Testis (tissue), 2 donors: ENCODE measurements at regions not wholly inside any gene's neighbourhood (a gene's known extent, or its start where the extent isn't known, plus 50 kb on each side); places are given as distances from the start of the nearest gene placed in this dataset.

ENCODE experiments used
- DNase-seq: peaks from one replicate; pipeline ENCODE4 v3.0.0-alpha.2; 2019
- H3K27ac ChIP-seq, 2 donors: fragments of 200-600 bp; sonication (generic); one replicate each; pipeline ENCODE4 v1.5.1; 2019
- H3K27me3 ChIP-seq: fragments of 200-600 bp; sonication (generic); one replicate; pipeline ENCODE4 v1.5.1; 2019
- H3K36me3 ChIP-seq: fragments of 200-600 bp; sonication (generic); one replicate; pipeline ENCODE4 v1.5.1; 2017; ENCODE audit warnings: low read depth; ENCODE audit errors: missing control alignments
- H3K4me1 ChIP-seq: fragments of 200-600 bp; sonication (generic); one replicate; pipeline ENCODE4 v1.5.1; 2019
- H3K4me3 ChIP-seq, 2 donors: fragments of 200-600 bp; sonication (generic); one replicate each; pipeline ENCODE4 v1.5.1; 2017 to 2019
- H3K9me3 ChIP-seq: fragments of 200-600 bp; sonication (generic); one replicate; pipeline ENCODE4 v1.5.1; 2017
- POLR2A ChIP-seq: fragments of 450-650 bp; IDR thresholded peaks from one replicate; pipeline ENCODE4 v1.6.1; 2017; ENCODE audit warnings: antibody characterized with exemption, mild to moderate bottlenecking, moderate library complexity
- WGBS, 2 donors: methylation state at CpG; one replicate each; pipeline ENCODE4 v1.1.5; 2018; 5-methylcytosine and 5-hydroxymethylcytosine counted together
- intact Hi-C: fragments of 100-400 bp; cut with DNase I; formaldehyde crosslinking; loops from one replicate; pipeline ENCODE4 v1.15.1; 2023; ENCODE audit warnings: low total_unique reads
- TF ChIP-seq, protein P1 (sequence below), 3 experiments: fragments of 450-650 bp in 2 of 3; fragments of 200-600 bp in 1 of 3; sonication (generic) in 1 of 3; IDR thresholded peaks; one replicate each; pipeline ENCODE4 v1.5.1; 2016 to 2019; ENCODE audit warnings: antibody characterized with exemption in 3 of 3, mild to moderate bottlenecking in 2 of 3, moderate library complexity in 1 of 3

- DNase-seq, result no peak
- H3K4me1 ChIP-seq, result peaks cover 33% of the 10 kb centered on the region
Observed at GRCh38 chr15:72995849-72996248, 56.4 kb upstream of the NEO1 start.

DNA sequence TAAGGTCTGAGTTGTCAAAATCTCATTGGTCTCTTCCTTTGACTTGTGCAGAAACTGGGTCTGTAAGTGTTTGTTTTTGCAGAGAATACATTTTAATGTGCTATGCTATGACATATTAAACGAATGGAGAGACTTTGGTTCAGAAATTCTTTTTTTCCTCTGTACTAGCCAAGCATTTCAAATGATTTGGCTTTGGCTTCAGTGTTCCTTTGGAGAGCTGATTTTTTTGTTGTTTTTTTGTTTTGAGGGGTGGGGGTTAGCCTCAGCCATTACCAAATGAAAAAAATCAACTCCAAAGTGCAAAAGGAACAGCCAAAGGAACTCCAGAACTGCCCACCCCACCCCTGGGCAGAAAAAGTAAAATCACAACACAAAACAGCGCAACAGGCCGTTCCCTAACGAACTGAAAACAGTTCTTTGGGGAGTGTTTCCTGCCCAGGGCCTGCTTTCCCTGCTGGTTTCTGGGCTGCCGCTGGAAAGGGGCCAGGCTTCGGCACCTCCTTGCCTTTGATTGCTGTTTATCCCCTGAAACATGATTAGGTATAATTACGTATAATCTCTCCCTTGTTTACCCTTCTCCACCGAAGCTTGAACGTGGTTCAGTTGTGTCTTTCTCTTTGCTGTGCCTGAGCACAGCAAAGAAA, 57.6 kb upstream of the NEO1 start:
- intact Hi-C loops, result no loop called here
- peak overlapping the region; percentile 66 to 85 for H3K27ac ChIP-seq
- H3K27me3 ChIP-seq, result no peaks in the 10 kb centered on the region
- no peaks in the 10 kb centered on the region for H3K9me3 ChIP-seq
- peak; percentile 44 for DNase-seq
- TF ChIP-seq, protein P1, sequence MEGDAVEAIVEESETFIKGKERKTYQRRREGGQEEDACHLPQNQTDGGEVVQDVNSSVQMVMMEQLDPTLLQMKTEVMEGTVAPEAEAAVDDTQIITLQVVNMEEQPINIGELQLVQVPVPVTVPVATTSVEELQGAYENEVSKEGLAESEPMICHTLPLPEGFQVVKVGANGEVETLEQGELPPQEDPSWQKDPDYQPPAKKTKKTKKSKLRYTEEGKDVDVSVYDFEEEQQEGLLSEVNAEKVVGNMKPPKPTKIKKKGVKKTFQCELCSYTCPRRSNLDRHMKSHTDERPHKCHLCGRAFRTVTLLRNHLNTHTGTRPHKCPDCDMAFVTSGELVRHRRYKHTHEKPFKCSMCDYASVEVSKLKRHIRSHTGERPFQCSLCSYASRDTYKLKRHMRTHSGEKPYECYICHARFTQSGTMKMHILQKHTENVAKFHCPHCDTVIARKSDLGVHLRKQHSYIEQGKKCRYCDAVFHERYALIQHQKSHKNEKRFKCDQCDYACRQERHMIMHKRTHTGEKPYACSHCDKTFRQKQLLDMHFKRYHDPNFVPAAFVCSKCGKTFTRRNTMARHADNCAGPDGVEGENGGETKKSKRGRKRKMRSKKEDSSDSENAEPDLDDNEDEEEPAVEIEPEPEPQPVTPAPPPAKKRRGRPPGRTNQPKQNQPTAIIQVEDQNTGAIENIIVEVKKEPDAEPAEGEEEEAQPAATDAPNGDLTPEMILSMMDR (IDR thresholded peaks at IDR 0.05), result no peak
- no peak for TF ChIP-seq POLR2A
- no peaks in the 10 kb centered on the region for H3K36me3 ChIP-seq
- no peak overlapping the region for H3K4me3 ChIP-seq
- 44 to 56% methylated on average over 9 of the region's 9 CpGs for WGBS, 2 donors
- H3K4me1 ChIP-seq, result peaks cover 28% of the 10 kb centered on the region

More at GRCh38 chr15:72995849-72996248, 56.4 kb upstream of the NEO1 start:
- no peaks in the 10 kb centered on the region for H3K36me3 ChIP-seq
- no peak overlapping the region for H3K4me3 ChIP-seq
- 68 to 91% methylated on average over 2 of the region's 2 CpGs for WGBS, 2 donors
- intact Hi-C loops, result no loop called here
- H3K27me3 ChIP-seq, result no peaks in the 10 kb centered on the region
- no peak overlapping the region for H3K27ac ChIP-seq
- no peak for TF ChIP-seq POLR2A
- TF ChIP-seq, protein P1 (IDR thresholded peaks at IDR 0.05), result no peak
- H3K9me3 ChIP-seq, result no peaks in the 10 kb centered on the region

GRCh38 chr15:72992841-72993252, 59.4 kb upstream of the NEO1 start:
- H3K4me1 ChIP-seq, result peaks cover 24% of the 10 kb centered on the region
- H3K36me3 ChIP-seq, result no peaks in the 10 kb centered on the region
- no peak for TF ChIP-seq POLR2A
- TF ChIP-seq, protein P1 (IDR thresholded peaks at IDR 0.05), result no peak
- WGBS, 2 donors, result 48 to 56% methylated on average over 8 of the region's 8 CpGs
- no peak overlapping the region for H3K4me3 ChIP-seq
- peak overlapping the region; percentile 47 to 85 for H3K27ac ChIP-seq
- intact Hi-C loops, result no loop called here
- H3K9me3 ChIP-seq, result no peaks in the 10 kb centered on the region
- H3K27me3 ChIP-seq, result no peaks in the 10 kb centered on the region
- peak; percentile 18 for DNase-seq

DNA sequence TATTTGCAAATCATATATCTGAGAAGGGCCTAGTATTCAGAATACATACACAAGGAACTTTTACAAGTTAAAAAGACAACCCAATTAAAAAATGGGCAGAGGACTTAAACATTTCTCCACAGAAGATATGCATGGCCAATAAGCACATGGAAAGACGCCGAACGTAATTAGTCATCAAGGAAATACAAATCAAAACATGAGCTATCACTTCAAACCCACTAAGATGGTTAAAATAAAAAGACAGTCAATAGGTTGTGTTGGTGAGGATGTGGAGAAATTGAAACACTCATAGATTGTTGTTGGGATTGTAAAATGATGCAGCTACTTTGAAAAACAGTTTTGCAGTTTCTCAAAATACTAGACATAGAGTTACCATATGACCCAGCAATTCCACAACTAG, 61.2 kb upstream of the NEO1 start:
- intact Hi-C loops, result no loop called here
- Histone ChIP-seq H3K36me3 (no peaks in the 10 kb centered on the region), H3K9me3 (no peaks in the 10 kb centered on the region), H3K27me3 (no peaks in the 10 kb centered on the region), H3K4me1 (peaks cover 18% of the 10 kb centered on the region), H3K27ac (no peak overlapping the region), H3K4me3 (no peak overlapping the region)
- 94 to 98% methylated on average over 3 of the region's 3 CpGs for WGBS, 2 donors
- no peak for TF ChIP-seq POLR2A
- TF ChIP-seq, protein P1 (IDR thresholded peaks at IDR 0.05), result no peak
- no peak for DNase-seq
